Stimulated activated CD4-positive, alpha-beta T cell treated with anti-CD3 and anti-CD28 coated beads, Interleukin-15, amount 100 ng/mL, for 1 hour (primary cell): ENCODE measurements at regions not wholly inside any gene's neighbourhood (a gene's known extent, or its start where the extent isn't known, plus 50 kb on each side); places are given as distances from the start of the nearest gene placed in this dataset.

Experiments
- DNase-seq, 2 donors: peaks; one replicate each; pipeline ENCODE4 v3.0.0-alpha.2; 2020; ENCODE audit warnings: low read depth in 1 of 2, low spot score in 1 of 2

DNA sequence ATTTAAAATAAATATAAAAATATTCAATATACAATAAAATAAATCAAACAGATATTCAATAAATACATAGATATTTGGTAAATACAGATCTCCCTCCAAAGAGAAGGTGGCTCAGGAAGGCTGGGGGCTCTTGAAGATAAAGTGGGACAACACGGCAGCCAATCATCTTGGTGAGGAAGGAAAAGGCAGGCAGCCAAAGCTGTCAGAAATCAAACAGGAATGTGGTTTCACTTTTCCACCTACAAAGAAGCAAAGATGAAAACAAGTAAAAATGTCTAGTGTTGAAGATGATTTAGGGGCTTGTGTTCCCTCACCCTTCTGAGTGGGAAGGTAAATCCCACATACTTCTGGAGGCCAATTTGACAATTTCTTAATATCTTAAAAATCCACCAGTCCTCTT, 85.7 kb downstream of the B3GNT2 start:
- no peak for DNase-seq

DNA sequence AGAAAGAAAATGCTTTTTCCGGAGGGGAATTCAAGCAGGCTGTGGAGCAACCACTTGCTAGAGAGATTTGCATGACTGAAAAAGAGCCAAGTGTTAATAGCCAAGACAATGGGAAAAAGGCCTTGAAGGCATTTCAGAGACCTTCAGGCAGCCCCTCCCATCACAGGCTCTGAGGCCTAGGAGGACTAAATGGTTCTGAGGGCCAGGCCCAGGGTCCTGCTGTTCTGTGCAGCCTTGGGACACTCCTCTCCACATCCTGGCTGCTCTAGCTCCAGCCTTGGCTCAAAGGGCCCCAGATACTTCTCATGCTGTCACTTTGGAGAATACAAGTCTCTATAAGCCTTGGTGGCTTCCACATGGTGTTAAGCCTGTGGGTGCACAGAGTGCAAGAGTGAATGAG, 81.8 kb downstream of the B3GNT2 start:
- DNase-seq: no peak
